Gastroesophageal sphincter (tissue), 3 donors: ENCODE measurements at regions not wholly inside any gene's neighbourhood (a gene's known extent, or its start where the extent isn't known, plus 50 kb on each side); places are given as distances from the start of the nearest gene placed in this dataset.

Source experiments
- CTCF ChIP-seq, 4 experiments: fragments of 200-600 bp in 2 of 4; fragments of 450-650 bp in 2 of 4; sonication (generic) in 1 of 4; IDR thresholded peaks; one replicate each; pipeline ENCODE4 v1.5.1; 2017 to 2019; ENCODE audit warnings: antibody characterized with exemption in 4 of 4, mild to moderate bottlenecking in 2 of 4, moderate library complexity in 2 of 4
- POLR2A ChIP-seq, 2 donors: fragments of 450-650 bp; IDR thresholded peaks; one replicate each; pipeline ENCODE4 v1.6.1; 2017; ENCODE audit warnings: antibody characterized with exemption in 2 of 2, mild to moderate bottlenecking in 2 of 2, moderate library complexity in 1 of 2
- POLR2AphosphoS5 ChIP-seq: sonication (generic); formaldehyde crosslinking; IDR thresholded peaks from one replicate; pipeline ENCODE4 v1.6.1; 2017; ENCODE audit warnings: antibody characterized with exemption

- TF ChIP-seq CTCF (IDR thresholded peaks at IDR 0.05) (no peak), POLR2A (IDR thresholded peaks at IDR 0.05) (no peak), POLR2AphosphoS5 (no peak)
Observed at GRCh38 chr4:53844133-53844532, 220.3 kb downstream of the CHIC2 start.
